Gastrocnemius medialis (tissue), 4 donors: ENCODE measurements at regions not wholly inside any gene's neighbourhood (a gene's known extent, or its start where the extent isn't known, plus 50 kb on each side); places are given as distances from the start of the nearest gene placed in this dataset.

ENCODE experiments used
- ATAC-seq, 2 donors: fragments of 150-250 bp; one replicate each; pipeline ENCODE4 v1.9.1; 2016
- DNase-seq, 2 donors: peaks; one replicate each; pipeline ENCODE4 v3.0.0-alpha.2; 2019
- H3K27ac ChIP-seq, 4 donors: fragments of 200-600 bp; sonication (generic); 1 replicate in 1 of 4; 2 replicates in 3 of 4; pipeline ENCODE4 v1.5.1; 2016 to 2018; ENCODE audit warnings: mild to moderate bottlenecking in 2 of 4, moderate library complexity in 1 of 4
- H3K27me3 ChIP-seq, 3 donors: fragments of 200-600 bp; sonication (generic) in 2 of 3; 1 replicate in 1 of 3; 2 replicates in 2 of 3; pipeline versions ENCODE4 v1.5.1 to v1.6.0; 2016 to 2019; ENCODE audit warnings: mild to moderate bottlenecking in 1 of 3, moderate library complexity in 1 of 3
- H3K36me3 ChIP-seq, 2 donors: fragments of 200-600 bp; sonication (generic) in 1 of 2; one replicate each; pipeline ENCODE4 v1.5.1; 2017 to 2018
- H3K4me1 ChIP-seq, 2 donors: fragments of 200-600 bp; sonication (generic) in 1 of 2; one replicate each; pipeline ENCODE4 v1.5.1; 2016 to 2017; ENCODE audit warnings: mild to moderate bottlenecking in 2 of 2
- H3K4me3 ChIP-seq, 4 donors: fragments of 200-600 bp; sonication (generic) in 3 of 4; 1 replicate in 1 of 4; 2 replicates in 3 of 4; pipeline ENCODE4 v1.5.1; 2016 to 2019; ENCODE audit warnings: mild to moderate bottlenecking in 2 of 4
- H3K9me3 ChIP-seq, 3 donors: fragments of 200-600 bp; sonication (generic) in 2 of 3; 1 replicate in 1 of 3; 2 replicates in 2 of 3; pipeline ENCODE4 v1.5.1; 2016 to 2019
- POLR2A ChIP-seq, 2 donors: fragments of 450-650 bp; IDR thresholded peaks; one replicate each; pipeline ENCODE4 v1.6.1; 2017; ENCODE audit warnings: antibody characterized with exemption in 2 of 2, mild to moderate bottlenecking in 2 of 2, moderate library complexity in 2 of 2
- in situ Hi-C, 4 donors: fragments of 200-750 bp; cut with MboI; loops; one replicate each; pipeline versions ENCODE4 v1.15.0 to v1.8.0; 2017; ENCODE audit warnings: low sequenced_read_pairs in 4 of 4
- intact Hi-C: fragments of 100-400 bp; cut with DNase I; formaldehyde crosslinking; loops from one replicate; pipeline ENCODE4 v1.15.1; 2023; ENCODE audit warnings: low total_unique reads
- TF ChIP-seq, protein P1 (sequence below), 5 experiments: fragments of 450-650 bp in 3 of 5; fragments of 200-600 bp in 2 of 5; sonication (generic) in 2 of 5; IDR thresholded peaks in 4 of 5; conservative IDR thresholded peaks in 1 of 5; 1 replicate in 4 of 5; 2 replicates in 1 of 5; pipeline ENCODE4 v1.5.1; 2016 to 2019; ENCODE audit warnings: antibody characterized with exemption in 5 of 5, mild to moderate bottlenecking in 3 of 5, moderate library complexity in 3 of 5

DNA sequence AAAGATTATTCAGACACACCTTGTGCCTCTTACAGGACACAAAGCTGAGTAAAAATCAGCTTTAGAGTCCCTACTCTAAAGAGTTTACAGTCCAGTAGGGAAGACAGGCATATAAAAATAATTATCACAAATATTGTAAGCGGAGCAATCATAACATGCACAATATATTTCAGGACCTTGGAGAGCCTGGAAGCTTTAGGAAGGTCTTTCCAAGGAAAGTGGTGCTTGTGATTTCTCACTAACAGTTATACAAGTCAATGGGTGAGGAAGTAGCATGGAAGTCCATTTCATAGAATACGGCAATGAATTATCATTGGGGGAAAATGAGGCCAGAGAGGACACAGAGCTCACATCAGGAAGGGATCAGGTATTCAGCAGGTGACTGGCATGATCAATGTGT is 268.3 kb downstream of the C12orf50 start:
- Histone ChIP-seq H3K4me3 (no peak overlapping the region), H3K9me3 (no peaks in the 10 kb centered on the region), H3K4me1 (no peaks in the 10 kb centered on the region), H3K27ac (no peak overlapping the region), H3K27me3 (no peaks in the 10 kb centered on the region), H3K36me3 (no peaks in the 10 kb centered on the region)
- no peak for TF ChIP-seq POLR2A (IDR thresholded peaks at IDR 0.05)
- TF ChIP-seq, protein P1, sequence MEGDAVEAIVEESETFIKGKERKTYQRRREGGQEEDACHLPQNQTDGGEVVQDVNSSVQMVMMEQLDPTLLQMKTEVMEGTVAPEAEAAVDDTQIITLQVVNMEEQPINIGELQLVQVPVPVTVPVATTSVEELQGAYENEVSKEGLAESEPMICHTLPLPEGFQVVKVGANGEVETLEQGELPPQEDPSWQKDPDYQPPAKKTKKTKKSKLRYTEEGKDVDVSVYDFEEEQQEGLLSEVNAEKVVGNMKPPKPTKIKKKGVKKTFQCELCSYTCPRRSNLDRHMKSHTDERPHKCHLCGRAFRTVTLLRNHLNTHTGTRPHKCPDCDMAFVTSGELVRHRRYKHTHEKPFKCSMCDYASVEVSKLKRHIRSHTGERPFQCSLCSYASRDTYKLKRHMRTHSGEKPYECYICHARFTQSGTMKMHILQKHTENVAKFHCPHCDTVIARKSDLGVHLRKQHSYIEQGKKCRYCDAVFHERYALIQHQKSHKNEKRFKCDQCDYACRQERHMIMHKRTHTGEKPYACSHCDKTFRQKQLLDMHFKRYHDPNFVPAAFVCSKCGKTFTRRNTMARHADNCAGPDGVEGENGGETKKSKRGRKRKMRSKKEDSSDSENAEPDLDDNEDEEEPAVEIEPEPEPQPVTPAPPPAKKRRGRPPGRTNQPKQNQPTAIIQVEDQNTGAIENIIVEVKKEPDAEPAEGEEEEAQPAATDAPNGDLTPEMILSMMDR (IDR thresholded peaks at IDR 0.05 in 4 of 5, conservative IDR thresholded peaks at IDR 0.05 in 1 of 5): no peak
- intact Hi-C loops (no loop called here), in situ Hi-C loops (no loop called here)
- DNase-seq: no peak
- no peak for ATAC-seq

DNA sequence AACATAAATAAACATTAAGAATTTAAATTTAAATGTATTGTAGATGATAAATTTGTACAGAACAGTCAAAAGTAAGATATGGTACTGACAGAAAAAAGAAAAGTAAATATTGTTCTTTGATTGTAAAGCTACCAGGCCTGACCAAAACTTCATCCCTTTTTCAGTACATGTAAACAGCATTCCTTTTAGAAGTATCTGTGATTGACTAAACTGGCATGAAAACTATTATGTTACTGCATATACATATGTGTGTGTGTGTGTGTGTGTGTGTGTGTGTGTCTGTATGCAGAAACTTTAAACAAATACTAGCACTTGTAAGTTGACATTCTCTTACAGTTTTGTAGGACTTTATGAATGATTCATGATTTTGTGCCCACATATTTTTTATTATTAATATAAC is 270.9 kb downstream of the C12orf50 start:
- H3K4me3 ChIP-seq: no peak overlapping the region
- no peaks in the 10 kb centered on the region for H3K27me3 ChIP-seq
- ATAC-seq (no peak), DNase-seq (no peak)
- no peaks in the 10 kb centered on the region for H3K4me1 ChIP-seq
- TF ChIP-seq, protein P1 (IDR thresholded peaks at IDR 0.05 in 4 of 5, conservative IDR thresholded peaks at IDR 0.05 in 1 of 5): no peak
- TF ChIP-seq POLR2A (IDR thresholded peaks at IDR 0.05): no peak
- in situ Hi-C loops: no loop called here
- intact Hi-C loops: no loop called here
- H3K9me3 ChIP-seq: no peaks in the 10 kb centered on the region
- no peaks in the 10 kb centered on the region for H3K36me3 ChIP-seq
- no peak overlapping the region for H3K27ac ChIP-seq

DNA sequence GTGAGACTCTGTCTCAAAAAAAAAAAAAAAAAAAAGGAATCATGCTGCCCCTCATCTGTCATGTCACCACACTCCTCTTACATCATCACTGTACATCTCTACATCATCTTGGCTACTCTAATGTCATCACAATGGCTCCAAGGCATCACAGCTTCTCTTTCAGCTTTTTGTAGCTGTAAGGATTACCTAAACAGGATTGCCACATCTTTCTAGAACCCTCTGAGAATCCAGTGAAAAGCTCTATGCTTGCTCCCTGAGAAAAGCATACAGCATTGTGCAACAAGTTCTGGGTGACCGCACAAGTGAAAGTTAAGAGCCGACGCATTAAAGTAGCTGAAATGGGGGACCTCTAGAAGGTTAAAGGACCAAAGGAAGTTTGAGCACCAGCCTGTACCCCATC is 272.5 kb downstream of the C12orf50 start:
- no peak overlapping the region for H3K27ac ChIP-seq
- DNase-seq (no peak), ATAC-seq (no peak)
- H3K4me1 ChIP-seq: no peaks in the 10 kb centered on the region
- intact Hi-C loops (no loop called here), in situ Hi-C loops (no loop called here)
- H3K27me3 ChIP-seq: no peaks in the 10 kb centered on the region
- H3K4me3 ChIP-seq: no peak overlapping the region
- no peaks in the 10 kb centered on the region for H3K9me3 ChIP-seq
- TF ChIP-seq, protein P1 (IDR thresholded peaks at IDR 0.05 in 4 of 5, conservative IDR thresholded peaks at IDR 0.05 in 1 of 5): no peak
- TF ChIP-seq POLR2A (IDR thresholded peaks at IDR 0.05): no peak
- no peaks in the 10 kb centered on the region for H3K36me3 ChIP-seq

DNA sequence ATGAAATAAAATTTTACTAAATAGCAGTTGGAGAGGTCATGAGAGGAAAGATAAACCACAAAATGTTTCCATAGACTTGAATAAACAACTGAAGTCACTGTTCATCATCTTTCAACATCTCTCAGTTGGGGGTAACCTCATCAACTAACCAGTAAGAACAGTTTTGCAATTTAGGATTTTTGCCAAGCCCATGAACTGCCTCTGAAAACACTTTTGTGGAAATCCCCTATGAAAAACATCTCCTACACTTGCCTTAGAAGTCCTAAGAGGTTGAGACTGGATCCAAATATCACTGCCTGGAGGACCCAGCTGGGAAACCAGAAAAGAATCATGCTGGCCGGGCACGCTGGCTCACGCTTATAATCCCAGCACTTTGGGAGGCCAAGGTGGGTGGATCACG is 273.1 kb downstream of the C12orf50 start:
- H3K27me3 ChIP-seq: no peaks in the 10 kb centered on the region
- in situ Hi-C loops: no loop called here

More for the DNA sequence above, 273.1 kb downstream of the C12orf50 start:
- H3K4me3 ChIP-seq: no peak overlapping the region
- H3K27ac ChIP-seq: no peak overlapping the region
- H3K4me1 ChIP-seq: no peaks in the 10 kb centered on the region
- intact Hi-C loops: no loop called here
- TF ChIP-seq POLR2A (IDR thresholded peaks at IDR 0.05): no peak
- TF ChIP-seq, protein P1 (IDR thresholded peaks at IDR 0.05 in 4 of 5, conservative IDR thresholded peaks at IDR 0.05 in 1 of 5): no peak
- DNase-seq (no peak), ATAC-seq (no peak)
- H3K9me3 ChIP-seq: no peaks in the 10 kb centered on the region
- no peaks in the 10 kb centered on the region for H3K36me3 ChIP-seq
